ENCODE measurements at regions not wholly inside any gene's neighbourhood (a gene's known extent, or its start where the extent isn't known, plus 50 kb on each side); places are given as distances from the start of the nearest gene placed in this dataset.

- TF ChIP-seq CTCF (conservative IDR thresholded peaks at IDR 0.05; ENCODE audit: low read depth in 2 of 2) (no peak), REST (IDR thresholded peaks at IDR 0.05; ENCODE audit: unreplicated experiment) (no peak), EZH2 (IDR thresholded peaks at IDR 0.05; ENCODE audit: low read depth, unreplicated experiment) (no peak), JUNB (IDR thresholded peaks at IDR 0.05; ENCODE audit: unreplicated experiment) (no peak), EZH2phosphoT487 (IDR thresholded peaks at IDR 0.05; ENCODE audit: unreplicated experiment) (no peak), POLR2AphosphoS5 (IDR thresholded peaks at IDR 0.05; ENCODE audit: low read depth) (no peak), NANOG (IDR thresholded peaks at IDR 0.05; ENCODE audit: borderline replicate concordance) (no peak), ETS1 (IDR thresholded peaks at IDR 0.05) (no peak), ZNF114 (CRISPR knock-in tag; IDR thresholded peaks at IDR 0.05) (no peak), CREB1 (CRISPR knock-in tag; IDR thresholded peaks at IDR 0.05; ENCODE audit: low read depth) (no peak), ZNF331 (CRISPR knock-in tag; IDR thresholded peaks at IDR 0.05; ENCODE audit: low read depth) (no peak), STAT1 (IDR thresholded peaks at IDR 0.05; ENCODE audit: unreplicated experiment) (no peak), ZNF462 (CRISPR knock-in tag; IDR thresholded peaks at IDR 0.05) (no peak)
These were observed 52.3 kb upstream of the JMY start for GRCh38 chr5:79183617-79184016.
